HG03520 (cell line): ENCODE measurements at regions not wholly inside any gene's neighbourhood (a gene's known extent, or its start where the extent isn't known, plus 50 kb on each side); places are given as distances from the start of the nearest gene placed in this dataset.
A peak's percentile ranks its signal among the peaks of the same experiment; 100 is the strongest.
"Not testable (repeated sequence)": the region's sequence is repeated elsewhere in the genome, so short reads cannot be mapped to it uniquely, and the experiment has no call there.

Source experiments
- ATAC-seq: cut with Tn5 transposase; IDR thresholded peaks from one replicate; pipeline ENCODE4 v1.9.1; 2021; ENCODE audit warnings: mild to moderate bottlenecking, moderate library complexity; ENCODE audit not compliant: unreplicated experiment

GRCh38 chr2:195471807-195472206 is 185.2 kb upstream of the SLC39A10 start:
- no peak for ATAC-seq

GRCh38 chr2:195471163-195471562 is 185.9 kb upstream of the SLC39A10 start:
- no peak for ATAC-seq

- no peak for ATAC-seq
These were observed 186.4 kb upstream of the SLC39A10 start for GRCh38 chr2:195470622-195471021.

GRCh38 chr2:195468771-195469170 is 188.3 kb upstream of the SLC39A10 start:
- ATAC-seq: peak; percentile 82

GRCh38 chr2:195466427-195466826 is 190.6 kb upstream of the SLC39A10 start:
- ATAC-seq: no peak

GRCh38 chr2:195461010-195461409 is 196.0 kb upstream of the SLC39A10 start:
- ATAC-seq: no peak

GRCh38 chr2:195458936-195459335 is 198.1 kb upstream of the SLC39A10 start:
- no peak for ATAC-seq

GRCh38 chr2:195457873-195458272 is 199.2 kb upstream of the SLC39A10 start:
- ATAC-seq: no peak

GRCh38 chr2:195456771-195457170 is 200.3 kb upstream of the SLC39A10 start:
- ATAC-seq: no peak

- no peak for ATAC-seq
These were observed 205.9 kb upstream of the SLC39A10 start for GRCh38 chr2:195451160-195451559.

GRCh38 chr2:195450552-195451113 is 206.4 kb upstream of the SLC39A10 start:
- ATAC-seq: no peak

GRCh38 chr2:195447323-195447975 is 209.6 kb upstream of the SLC39A10 start:
- no peak for ATAC-seq

GRCh38 chr2:195445639-195446038 is 211.4 kb upstream of the SLC39A10 start:
- no peak for ATAC-seq

GRCh38 chr2:195443926-195444325 is 213.1 kb upstream of the SLC39A10 start:
- ATAC-seq: no peak

- ATAC-seq: no peak
These were observed 214.4 kb upstream of the SLC39A10 start for GRCh38 chr2:195442458-195443175.

GRCh38 chr2:195438692-195439091 is 218.3 kb upstream of the SLC39A10 start:
- ATAC-seq: no peak

- no peak for ATAC-seq
These were observed 219.5 kb upstream of the SLC39A10 start for GRCh38 chr2:195437521-195437920.

- no peak for ATAC-seq
These were observed 222.7 kb upstream of the SLC39A10 start for GRCh38 chr2:195434346-195434745.

GRCh38 chr2:195433729-195434128 is 223.3 kb upstream of the SLC39A10 start:
- ATAC-seq: not testable (repeated sequence)

- no peak for ATAC-seq
These were observed 228.4 kb upstream of the SLC39A10 start for GRCh38 chr2:195428673-195429072.

- no peak for ATAC-seq
These were observed 231.7 kb upstream of the SLC39A10 start for GRCh38 chr2:195425328-195425727.

GRCh38 chr2:195419033-195419432 is 238.0 kb upstream of the SLC39A10 start:
- ATAC-seq: no peak
